K562 (cell line): ENCODE measurements at regions not wholly inside any gene's neighbourhood (a gene's known extent, or its start where the extent isn't known, plus 50 kb on each side); places are given as distances from the start of the nearest gene placed in this dataset.

Experiments used
- CBX1 ChIP-seq: sonication (generic); IDR thresholded peaks from 2 replicates; pipeline ENCODE4 v1.6.1; 2016; ENCODE audit warnings: antibody characterized with exemption, low read depth, mild to moderate bottlenecking
- CREBBP ChIP-seq: IDR thresholded peaks from one replicate; pipeline ENCODE4 v1.6.1; 2012; ENCODE audit warnings: low read depth, mild to moderate bottlenecking, control low read depth, inconsistent platforms, low read length
- GATA2 ChIP-seq: sonication (generic); formaldehyde crosslinking; IDR thresholded peaks from 2 replicates; pipeline ENCODE4 v1.4.0; 2020; ENCODE audit warnings: mild to moderate bottlenecking, missing genetic modification reagents
- IFI16 ChIP-seq: fragments of 250-450 bp; sonication (Bioruptor Pico); IDR thresholded peaks from 2 replicates; pipeline ENCODE4 v2.1.2; 2022; ENCODE audit warnings: mild to moderate bottlenecking, inconsistent platforms
- ILK ChIP-seq: fragments of 450-650 bp; IDR thresholded peaks from 2 replicates; pipeline ENCODE4 v1.6.1; 2016; ENCODE audit warnings: missing genetic modification characterization, low read depth, mild to moderate bottlenecking, missing compliant biosample characterization, moderate library complexity, borderline replicate concordance
- PHF21A ChIP-seq: fragments of 450-650 bp; IDR thresholded peaks from 2 replicates; pipeline ENCODE4 v1.6.1; 2017; ENCODE audit warnings: low read depth, borderline replicate concordance
- PHTF2 ChIP-seq: fragments of 250-450 bp; sonication (Bioruptor Pico); IDR thresholded peaks from 2 replicates; pipeline ENCODE4 v1.5.0; 2021; ENCODE audit warnings: mild to moderate bottlenecking
- RBM25 ChIP-seq: fragments of 200-400 bp; formaldehyde crosslinking; IDR thresholded peaks from 2 replicates; pipeline ENCODE4 v1.6.1; 2018; ENCODE audit warnings: low read length, low read depth, moderate library complexity; ENCODE audit not compliant: severe bottlenecking
- RREB1 ChIP-seq: fragments of 250-450 bp; sonication (Bioruptor Pico); IDR thresholded peaks from 2 replicates; pipeline ENCODE4 v1.4.0; 2020
- STAT5B ChIP-seq: fragments of 250-450 bp; sonication (Bioruptor Pico); IDR thresholded peaks from 2 replicates; pipeline ENCODE4 v1.8.0; 2021; ENCODE audit warnings: mild to moderate bottlenecking, inconsistent platforms
- TBP ChIP-seq: optimal IDR thresholded peaks from 2 replicates; pipeline ENCODE3; 2011; ENCODE audit warnings: low read depth, low read length, improper control_type of control experiment
- TCF7 ChIP-seq: sonication (generic); IDR thresholded peaks from 2 replicates; pipeline ENCODE4 v1.6.1; 2016; ENCODE audit warnings: antibody characterized with exemption, borderline replicate concordance
- XRCC5 ChIP-seq: fragments of 200-400 bp; formaldehyde crosslinking; IDR thresholded peaks from 2 replicates; pipeline ENCODE4 v1.6.1; 2017; ENCODE audit warnings: low read depth, mild to moderate bottlenecking, low read length
- ZBTB17 ChIP-seq: fragments of 450-650 bp; formaldehyde crosslinking; IDR thresholded peaks from 2 replicates; pipeline ENCODE4 v1.4.0; 2020; ENCODE audit warnings: mild to moderate bottlenecking
- ZFP36 ChIP-seq: fragments of 150-350 bp; IDR thresholded peaks from 2 replicates; pipeline ENCODE4 v1.6.1; 2018; ENCODE audit warnings: low read length, low read depth; ENCODE audit not compliant: partially characterized antibody
- ZNF282 ChIP-seq: sonication (generic); formaldehyde crosslinking; IDR thresholded peaks from 2 replicates; pipeline ENCODE4 v1.8.1; 2023; ENCODE audit warnings: missing genetic modification reagents
- ZNF668 ChIP-seq: fragments of 250-450 bp; sonication (Bioruptor Pico); IDR thresholded peaks from 2 replicates; pipeline ENCODE4 v1.8.0; 2022; ENCODE audit warnings: mild to moderate bottlenecking, inconsistent platforms
- ZNF740 ChIP-seq, 3 experiments: fragments of 200-800 bp in 1 of 3; sonication (Bioruptor generic) in 1 of 3; sonication (generic) in 1 of 3; formaldehyde crosslinking in 1 of 3; IDR thresholded peaks; 2 replicates each; pipeline versions ENCODE4 v1.6.1 to v1.8.0; 2016 to 2022; ENCODE audit warnings: mild to moderate bottlenecking in 2 of 3, missing compliant biosample characterization in 2 of 3, missing genetic modification characterization in 2 of 3, missing genetic modification reagents in 1 of 3
- TF ChIP-seq, protein P1 (sequence below): sonication (generic); formaldehyde crosslinking; IDR thresholded peaks from 2 replicates; pipeline ENCODE4 v1.8.1; 2023; ENCODE audit warnings: mild to moderate bottlenecking, missing genetic modification reagents

DNA sequence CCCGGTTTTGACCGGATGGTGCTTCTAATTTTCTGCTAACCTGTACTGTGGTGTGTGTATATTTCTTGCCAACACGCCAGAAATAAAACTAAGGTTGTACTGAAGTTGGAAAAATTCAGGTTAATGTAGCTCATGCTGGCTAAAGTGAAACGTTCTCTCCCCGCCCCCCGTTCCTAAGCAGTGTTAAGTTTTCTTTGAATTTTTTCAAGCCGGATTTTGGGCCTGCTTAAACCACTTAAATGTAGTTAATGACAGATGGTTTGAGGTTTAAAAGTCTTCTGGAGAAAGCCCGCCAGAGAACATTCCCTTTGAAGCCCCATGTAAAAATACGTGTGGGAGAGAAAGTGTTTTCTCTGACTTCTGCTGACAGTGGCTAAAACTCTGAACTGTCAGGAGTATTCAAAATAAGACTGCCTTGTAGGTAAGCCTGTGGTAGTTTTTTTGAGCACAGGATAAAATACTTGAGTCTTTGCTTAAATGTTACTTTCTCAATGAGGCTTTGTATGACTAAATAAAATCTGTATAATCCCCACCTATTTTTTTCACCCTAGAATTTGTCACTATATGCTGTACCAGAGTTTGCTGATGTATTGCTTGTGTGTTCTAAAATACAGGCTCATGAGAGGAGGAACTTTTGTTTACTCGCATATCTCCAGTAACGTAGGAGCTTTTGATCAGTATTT, 101.3 kb downstream of the OR2B2 start (continued):
- TF ChIP-seq GATA2 (CRISPR knock-in tag) (no peak), ZNF282 (CRISPR knock-in tag) (no peak), STAT5B (CRISPR knock-in tag) (no peak), CBX1 (no peak), PHTF2 (CRISPR knock-in tag) (no peak), ZNF740 (CRISPR knock-in tag; IDR thresholded peaks at IDR 0.05) (no peak), ZNF740 (tag; IDR thresholded peaks at IDR 0.05) (no peak), ZNF668 (CRISPR knock-in tag) (no peak), CREBBP (no peak), XRCC5 (no peak), RBM25 (no peak), RREB1 (CRISPR knock-in tag) (no peak), ZBTB17 (CRISPR knock-in tag) (no peak), PHF21A (no peak), TCF7 (no peak), IFI16 (no peak), ZFP36 (no peak), TBP (no peak), ILK (tag) (no peak)
- TF ChIP-seq, protein P1, sequence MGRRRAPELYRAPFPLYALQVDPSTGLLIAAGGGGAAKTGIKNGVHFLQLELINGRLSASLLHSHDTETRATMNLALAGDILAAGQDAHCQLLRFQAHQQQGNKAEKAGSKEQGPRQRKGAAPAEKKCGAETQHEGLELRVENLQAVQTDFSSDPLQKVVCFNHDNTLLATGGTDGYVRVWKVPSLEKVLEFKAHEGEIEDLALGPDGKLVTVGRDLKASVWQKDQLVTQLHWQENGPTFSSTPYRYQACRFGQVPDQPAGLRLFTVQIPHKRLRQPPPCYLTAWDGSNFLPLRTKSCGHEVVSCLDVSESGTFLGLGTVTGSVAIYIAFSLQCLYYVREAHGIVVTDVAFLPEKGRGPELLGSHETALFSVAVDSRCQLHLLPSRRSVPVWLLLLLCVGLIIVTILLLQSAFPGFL (CRISPR knock-in tag), result no peak
